GM23338 (cell line): ENCODE measurements at regions not wholly inside any gene's neighbourhood (a gene's known extent, or its start where the extent isn't known, plus 50 kb on each side); places are given as distances from the start of the nearest gene placed in this dataset.

Experiments used
- ATAC-seq: fragments of 200-7000 bp; cut with Tn5 transposase; 3 replicates; pipeline ENCODE4 v1.9.1; 2020
- DNase-seq: peaks from one replicate; pipeline ENCODE4 v3.0.0-alpha.2; 2015; ENCODE audit warnings: low spot score
- H2AFZ ChIP-seq: fragments of 200-600 bp; sonication (generic); 2 replicates; pipeline ENCODE4 v1.8.0; 2016; ENCODE audit warnings: antibody characterized with exemption, mild to moderate bottlenecking, moderate library complexity
- H3F3A ChIP-seq: fragments of 200-600 bp; sonication (generic); replicated peaks from 2 replicates; pipeline ENCODE4 v1.8.0; 2017; ENCODE audit warnings: antibody characterized with exemption, mixed run types, low read depth
- H3K27ac ChIP-seq: fragments of 200-600 bp; sonication (generic); 2 replicates; pipeline ENCODE4 v1.6.1; 2016; ENCODE audit warnings: low read depth
- H3K27me3 ChIP-seq: fragments of 200-600 bp; sonication (generic); 2 replicates; pipeline ENCODE4 v1.8.0; 2016; ENCODE audit warnings: mild to moderate bottlenecking, mixed run types, moderate library complexity; ENCODE audit not compliant: insufficient read depth
- H3K36me3 ChIP-seq: fragments of 200-600 bp; sonication (generic); 2 replicates; pipeline ENCODE4 v1.8.0; 2016; ENCODE audit warnings: mild to moderate bottlenecking; ENCODE audit not compliant: insufficient read depth
- H3K4me1 ChIP-seq: fragments of 200-600 bp; sonication (generic); 2 replicates; pipeline ENCODE4 v1.8.0; 2016; ENCODE audit warnings: mild to moderate bottlenecking, moderate library complexity; ENCODE audit not compliant: insufficient read depth
- H3K4me2 ChIP-seq: fragments of 200-600 bp; sonication (generic); 2 replicates; pipeline ENCODE4 v1.7.1; 2017; ENCODE audit warnings: mixed run types
- H3K4me3 ChIP-seq: fragments of 200-600 bp; sonication (generic); 2 replicates; pipeline ENCODE4 v1.6.1; 2016; ENCODE audit warnings: mixed run types
- H3K79me2 ChIP-seq: fragments of 200-600 bp; sonication (generic); replicated peaks from 2 replicates; pipeline ENCODE4 v1.8.0; 2017; ENCODE audit warnings: mild to moderate bottlenecking; ENCODE audit not compliant: insufficient read depth
- H3K9me2 ChIP-seq: fragments of 200-600 bp; sonication (generic); 2 replicates; pipeline ENCODE4 v1.8.0; 2017; ENCODE audit not compliant: insufficient read depth
- H4K20me1 ChIP-seq: fragments of 200-600 bp; sonication (generic); replicated peaks from 2 replicates; pipeline ENCODE4 v1.8.0; 2017; ENCODE audit warnings: mild to moderate bottlenecking; ENCODE audit not compliant: insufficient read depth
- H3K27ac Mint-ChIP-seq: 2 replicates; pipeline ENCODE4 v1.8.0; 2020; ENCODE audit warnings: inconsistent platforms, mild to moderate bottlenecking, moderate library complexity, mixed read lengths
- H3K27me3 Mint-ChIP-seq: 3 replicates; pipeline ENCODE4 v1.8.0; 2022; ENCODE audit warnings: low read depth, mild to moderate bottlenecking, moderate library complexity, mixed read lengths, inconsistent platforms; ENCODE audit not compliant: insufficient read depth, poor library complexity
- H3K36me3 Mint-ChIP-seq: 3 replicates; pipeline ENCODE4 v1.8.0; 2021; ENCODE audit warnings: low read depth, mild to moderate bottlenecking, inconsistent platforms, moderate library complexity, mixed read lengths
- H3K4me1 Mint-ChIP-seq: 3 replicates; pipeline ENCODE4 v1.8.0; 2020; ENCODE audit warnings: mild to moderate bottlenecking, inconsistent platforms, mixed read lengths
- H3K4me3 Mint-ChIP-seq: 3 replicates; pipeline ENCODE4 v1.8.0; 2021; ENCODE audit warnings: moderate library complexity, mild to moderate bottlenecking, inconsistent platforms, mixed read lengths
- H3K9me3 Mint-ChIP-seq: 3 replicates; pipeline ENCODE4 v1.8.0; 2020; ENCODE audit warnings: moderate library complexity, mild to moderate bottlenecking, inconsistent platforms, mixed read lengths
- ETS1 ChIP-seq: IDR thresholded peaks from 2 replicates; pipeline ENCODE4 v1.6.1; 2016; ENCODE audit warnings: antibody characterized with exemption
- EZH2 ChIP-seq: fragments of 200-600 bp; sonication (generic); IDR thresholded peaks from one replicate; pipeline ENCODE4 v1.8.0; 2017; ENCODE audit warnings: antibody characterized with exemption, mild to moderate bottlenecking, low read depth; ENCODE audit not compliant: unreplicated experiment
- EZH2phosphoT487 ChIP-seq: fragments of 200-600 bp; sonication (generic); IDR thresholded peaks from one replicate; pipeline ENCODE4 v1.8.1; 2018; ENCODE audit warnings: antibody characterized with exemption; ENCODE audit not compliant: unreplicated experiment
- JUNB ChIP-seq: IDR thresholded peaks from one replicate; pipeline ENCODE4 v1.6.1; 2016; ENCODE audit warnings: antibody characterized with exemption; ENCODE audit not compliant: unreplicated experiment
- NANOG ChIP-seq: IDR thresholded peaks from 2 replicates; pipeline ENCODE4 v1.6.1; 2016; ENCODE audit warnings: antibody characterized with exemption, borderline replicate concordance
- POLR2AphosphoS5 ChIP-seq: IDR thresholded peaks from 2 replicates; pipeline ENCODE4 v1.6.1; 2016; ENCODE audit warnings: antibody characterized with exemption, low read depth
- STAT1 ChIP-seq: IDR thresholded peaks from one replicate; pipeline ENCODE4 v1.6.1; 2016; ENCODE audit warnings: antibody characterized with exemption; ENCODE audit not compliant: unreplicated experiment
- ZNF114 ChIP-seq: fragments of 250-450 bp; sonication (Bioruptor Pico); IDR thresholded peaks from 2 replicates; pipeline ENCODE4 v1.5.0; 2020; ENCODE audit warnings: mild to moderate bottlenecking, moderate library complexity
- ZNF331 ChIP-seq: fragments of 250-450 bp; sonication (Bioruptor Pico); IDR thresholded peaks from 2 replicates; pipeline ENCODE4 v1.5.0; 2020; ENCODE audit warnings: low read depth, mild to moderate bottlenecking, moderate library complexity
- TF ChIP-seq, protein P1 (sequence below), 2 experiments: fragments of 200-600 bp in 1 of 2; sonication (generic) in 1 of 2; conservative IDR thresholded peaks; 2 replicates each; pipeline versions ENCODE4 v1.5.1 to v1.6.1; 2016 to 2017; ENCODE audit warnings: antibody characterized with exemption in 2 of 2, low read depth in 2 of 2, mild to moderate bottlenecking in 2 of 2, moderate library complexity in 1 of 2
- TF ChIP-seq, protein P2 (sequence below): fragments of 250-450 bp; sonication (Bioruptor Pico); IDR thresholded peaks from 2 replicates; pipeline ENCODE4 v1.5.0; 2020; ENCODE audit warnings: mild to moderate bottlenecking, moderate library complexity

DNA sequence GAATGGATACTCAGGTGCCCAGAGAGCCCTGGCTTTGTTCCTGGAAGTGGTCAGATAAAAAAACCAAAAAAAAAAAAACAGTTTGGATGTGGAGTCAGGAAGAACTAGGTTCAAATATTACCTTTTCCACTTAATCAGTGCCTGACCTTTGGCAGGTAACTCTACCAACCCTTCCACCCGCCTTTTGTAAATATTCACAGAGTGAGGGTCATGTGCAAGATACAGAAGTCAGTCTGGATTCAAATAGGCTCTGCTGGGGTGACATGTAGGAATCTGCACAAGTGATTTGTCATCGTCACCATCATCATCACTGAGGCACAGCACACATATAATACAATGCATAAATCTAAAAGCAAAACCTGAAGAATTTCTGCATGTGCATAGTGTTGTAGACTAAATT is 490.7 kb downstream of the MIAT start:
- DNase-seq (no peak), ATAC-seq (no peak)
- Histone ChIP-seq H3K4me2 (no peak overlapping the region), H3K36me3 (no peaks in the 10 kb centered on the region), H3K4me1 (no peaks in the 10 kb centered on the region), H3K27ac (no peak overlapping the region), H3K79me2 (no peaks in the 10 kb centered on the region), H3F3A (no peaks in the 10 kb centered on the region), H3K27me3 (no peaks in the 10 kb centered on the region), H2AFZ (no peak overlapping the region), H3K4me3 (no peak overlapping the region), H3K9me2 (no peaks in the 10 kb centered on the region), H4K20me1 (no peaks in the 10 kb centered on the region)
- H3K36me3 Mint-ChIP-seq: no peaks in the 10 kb centered on the region
- H3K4me1 Mint-ChIP-seq: peaks cover 11% of the 10 kb centered on the region
- H3K27ac Mint-ChIP-seq: no peak overlapping the region
- H3K9me3 Mint-ChIP-seq: no peaks in the 10 kb centered on the region
- no peak overlapping the region for H3K4me3 Mint-ChIP-seq
- TF ChIP-seq ZNF114 (no peak), JUNB (no peak), EZH2phosphoT487 (no peak), POLR2AphosphoS5 (no peak)
- peaks cover 3% of the 10 kb centered on the region for H3K27me3 Mint-ChIP-seq

- H3K9me2 ChIP-seq: no peaks in the 10 kb centered on the region
- Mint-ChIP-seq H3K27ac (no peak overlapping the region), H3K9me3 (no peaks in the 10 kb centered on the region), H3K27me3 (peaks cover 3% of the 10 kb centered on the region), H3K4me3 (no peak overlapping the region), H3K36me3 (no peaks in the 10 kb centered on the region), H3K4me1 (peaks cover 11% of the 10 kb centered on the region)
- H3K36me3 ChIP-seq: no peaks in the 10 kb centered on the region
- H3K27me3 ChIP-seq: no peaks in the 10 kb centered on the region
- no peaks in the 10 kb centered on the region for H3K79me2 ChIP-seq
- no peaks in the 10 kb centered on the region for H3F3A ChIP-seq
- H4K20me1 ChIP-seq: no peaks in the 10 kb centered on the region
- ATAC-seq (no peak), DNase-seq (no peak)
- no peak overlapping the region for H3K4me3 ChIP-seq
- no peak overlapping the region for H2AFZ ChIP-seq
- H3K27ac ChIP-seq: no peak overlapping the region
- no peaks in the 10 kb centered on the region for H3K4me1 ChIP-seq
- no peak overlapping the region for H3K4me2 ChIP-seq
- TF ChIP-seq NANOG (no peak), POLR2AphosphoS5 (no peak), ETS1 (no peak), ZNF114 (no peak), STAT1 (no peak), JUNB (no peak), ZNF331 (CRISPR knock-in tag) (no peak), EZH2 (no peak)
- TF ChIP-seq, protein P1, sequence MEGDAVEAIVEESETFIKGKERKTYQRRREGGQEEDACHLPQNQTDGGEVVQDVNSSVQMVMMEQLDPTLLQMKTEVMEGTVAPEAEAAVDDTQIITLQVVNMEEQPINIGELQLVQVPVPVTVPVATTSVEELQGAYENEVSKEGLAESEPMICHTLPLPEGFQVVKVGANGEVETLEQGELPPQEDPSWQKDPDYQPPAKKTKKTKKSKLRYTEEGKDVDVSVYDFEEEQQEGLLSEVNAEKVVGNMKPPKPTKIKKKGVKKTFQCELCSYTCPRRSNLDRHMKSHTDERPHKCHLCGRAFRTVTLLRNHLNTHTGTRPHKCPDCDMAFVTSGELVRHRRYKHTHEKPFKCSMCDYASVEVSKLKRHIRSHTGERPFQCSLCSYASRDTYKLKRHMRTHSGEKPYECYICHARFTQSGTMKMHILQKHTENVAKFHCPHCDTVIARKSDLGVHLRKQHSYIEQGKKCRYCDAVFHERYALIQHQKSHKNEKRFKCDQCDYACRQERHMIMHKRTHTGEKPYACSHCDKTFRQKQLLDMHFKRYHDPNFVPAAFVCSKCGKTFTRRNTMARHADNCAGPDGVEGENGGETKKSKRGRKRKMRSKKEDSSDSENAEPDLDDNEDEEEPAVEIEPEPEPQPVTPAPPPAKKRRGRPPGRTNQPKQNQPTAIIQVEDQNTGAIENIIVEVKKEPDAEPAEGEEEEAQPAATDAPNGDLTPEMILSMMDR (conservative IDR thresholded peaks at IDR 0.05; ENCODE audit: low read depth in 2 of 2): no peak
- TF ChIP-seq, protein P2, sequence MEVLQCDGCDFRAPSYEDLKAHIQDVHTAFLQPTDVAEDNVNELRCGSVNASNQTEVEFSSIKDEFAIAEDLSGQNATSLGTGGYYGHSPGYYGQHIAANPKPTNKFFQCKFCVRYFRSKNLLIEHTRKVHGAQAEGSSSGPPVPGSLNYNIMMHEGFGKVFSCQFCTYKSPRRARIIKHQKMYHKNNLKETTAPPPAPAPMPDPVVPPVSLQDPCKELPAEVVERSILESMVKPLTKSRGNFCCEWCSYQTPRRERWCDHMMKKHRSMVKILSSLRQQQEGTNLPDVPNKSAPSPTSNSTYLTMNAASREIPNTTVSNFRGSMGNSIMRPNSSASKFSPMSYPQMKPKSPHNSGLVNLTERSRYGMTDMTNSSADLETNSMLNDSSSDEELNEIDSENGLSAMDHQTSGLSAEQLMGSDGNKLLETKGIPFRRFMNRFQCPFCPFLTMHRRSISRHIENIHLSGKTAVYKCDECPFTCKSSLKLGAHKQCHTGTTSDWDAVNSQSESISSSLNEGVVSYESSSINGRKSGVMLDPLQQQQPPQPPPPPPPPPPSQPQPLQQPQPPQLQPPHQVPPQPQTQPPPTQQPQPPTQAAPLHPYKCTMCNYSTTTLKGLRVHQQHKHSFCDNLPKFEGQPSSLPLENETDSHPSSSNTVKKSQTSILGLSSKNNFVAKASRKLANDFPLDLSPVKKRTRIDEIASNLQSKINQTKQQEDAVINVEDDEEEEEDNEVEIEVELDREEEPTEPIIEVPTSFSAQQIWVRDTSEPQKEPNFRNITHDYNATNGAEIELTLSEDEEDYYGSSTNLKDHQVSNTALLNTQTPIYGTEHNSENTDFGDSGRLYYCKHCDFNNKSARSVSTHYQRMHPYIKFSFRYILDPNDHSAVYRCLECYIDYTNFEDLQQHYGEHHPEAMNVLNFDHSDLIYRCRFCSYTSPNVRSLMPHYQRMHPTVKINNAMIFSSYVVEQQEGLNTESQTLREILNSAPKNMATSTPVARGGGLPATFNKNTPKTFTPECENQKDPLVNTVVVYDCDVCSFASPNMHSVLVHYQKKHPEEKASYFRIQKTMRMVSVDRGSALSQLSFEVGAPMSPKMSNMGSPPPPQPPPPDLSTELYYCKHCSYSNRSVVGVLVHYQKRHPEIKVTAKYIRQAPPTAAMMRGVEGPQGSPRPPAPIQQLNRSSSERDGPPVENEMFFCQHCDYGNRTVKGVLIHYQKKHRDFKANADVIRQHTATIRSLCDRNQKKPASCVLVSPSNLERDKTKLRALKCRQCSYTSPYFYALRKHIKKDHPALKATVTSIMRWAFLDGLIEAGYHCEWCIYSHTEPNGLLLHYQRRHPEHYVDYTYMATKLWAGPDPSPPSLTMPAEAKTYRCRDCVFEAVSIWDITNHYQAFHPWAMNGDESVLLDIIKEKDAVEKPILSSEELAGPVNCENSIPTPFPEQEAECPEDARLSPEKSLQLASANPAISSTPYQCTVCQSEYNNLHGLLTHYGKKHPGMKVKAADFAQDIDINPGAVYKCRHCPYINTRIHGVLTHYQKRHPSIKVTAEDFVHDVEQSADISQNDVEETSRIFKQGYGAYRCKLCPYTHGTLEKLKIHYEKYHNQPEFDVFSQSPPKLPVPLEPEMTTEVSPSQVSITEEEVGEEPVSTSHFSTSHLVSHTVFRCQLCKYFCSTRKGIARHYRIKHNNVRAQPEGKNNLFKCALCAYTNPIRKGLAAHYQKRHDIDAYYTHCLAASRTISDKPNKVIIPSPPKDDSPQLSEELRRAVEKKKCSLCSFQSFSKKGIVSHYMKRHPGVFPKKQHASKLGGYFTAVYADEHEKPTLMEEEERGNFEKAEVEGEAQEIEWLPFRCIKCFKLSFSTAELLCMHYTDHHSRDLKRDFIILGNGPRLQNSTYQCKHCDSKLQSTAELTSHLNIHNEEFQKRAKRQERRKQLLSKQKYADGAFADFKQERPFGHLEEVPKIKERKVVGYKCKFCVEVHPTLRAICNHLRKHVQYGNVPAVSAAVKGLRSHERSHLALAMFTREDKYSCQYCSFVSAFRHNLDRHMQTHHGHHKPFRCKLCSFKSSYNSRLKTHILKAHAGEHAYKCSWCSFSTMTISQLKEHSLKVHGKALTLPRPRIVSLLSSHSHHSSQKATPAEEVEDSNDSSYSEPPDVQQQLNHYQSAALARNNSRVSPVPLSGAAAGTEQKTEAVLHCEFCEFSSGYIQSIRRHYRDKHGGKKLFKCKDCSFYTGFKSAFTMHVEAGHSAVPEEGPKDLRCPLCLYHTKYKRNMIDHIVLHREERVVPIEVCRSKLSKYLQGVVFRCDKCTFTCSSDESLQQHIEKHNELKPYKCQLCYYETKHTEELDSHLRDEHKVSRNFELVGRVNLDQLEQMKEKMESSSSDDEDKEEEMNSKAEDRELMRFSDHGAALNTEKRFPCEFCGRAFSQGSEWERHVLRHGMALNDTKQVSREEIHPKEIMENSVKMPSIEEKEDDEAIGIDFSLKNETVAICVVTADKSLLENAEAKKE (CRISPR knock-in tag): no peak
These were observed 491.6 kb downstream of the MIAT start for GRCh38 chr22:27148886-27149470.
